ENCODE measurements at regions not wholly inside any gene's neighbourhood (a gene's known extent, or its start where the extent isn't known, plus 50 kb on each side); places are given as distances from the start of the nearest gene placed in this dataset.

- no peak overlapping the region for H3K4me3 Mint-ChIP-seq
- no peaks in the 10 kb centered on the region for H3K36me3 Mint-ChIP-seq (ENCODE audit: low read depth)
- no peak for DNase-seq
- H3K4me1 Mint-ChIP-seq (ENCODE audit: low read depth): no peaks in the 10 kb centered on the region
- no peaks in the 10 kb centered on the region for H3K27me3 Mint-ChIP-seq
- no peak overlapping the region for H3K27ac Mint-ChIP-seq
- H3K9me3 Mint-ChIP-seq: peaks cover 8% of the 10 kb centered on the region
Measured at GRCh38 chr5:62982348-62982747, 403.7 kb downstream of the LRRC70 start.

- H3K27ac Mint-ChIP-seq: no peak overlapping the region
- H3K9me3 Mint-ChIP-seq: peaks cover 2% of the 10 kb centered on the region
- H3K4me3 Mint-ChIP-seq: no peak overlapping the region
- no peaks in the 10 kb centered on the region for H3K36me3 Mint-ChIP-seq (ENCODE audit: low read depth)
- no peak for DNase-seq
- no peaks in the 10 kb centered on the region for H3K4me1 Mint-ChIP-seq (ENCODE audit: low read depth)
- H3K27me3 Mint-ChIP-seq: no peaks in the 10 kb centered on the region
Measured at GRCh38 chr5:62980884-62981283, 402.3 kb downstream of the LRRC70 start.

DNA sequence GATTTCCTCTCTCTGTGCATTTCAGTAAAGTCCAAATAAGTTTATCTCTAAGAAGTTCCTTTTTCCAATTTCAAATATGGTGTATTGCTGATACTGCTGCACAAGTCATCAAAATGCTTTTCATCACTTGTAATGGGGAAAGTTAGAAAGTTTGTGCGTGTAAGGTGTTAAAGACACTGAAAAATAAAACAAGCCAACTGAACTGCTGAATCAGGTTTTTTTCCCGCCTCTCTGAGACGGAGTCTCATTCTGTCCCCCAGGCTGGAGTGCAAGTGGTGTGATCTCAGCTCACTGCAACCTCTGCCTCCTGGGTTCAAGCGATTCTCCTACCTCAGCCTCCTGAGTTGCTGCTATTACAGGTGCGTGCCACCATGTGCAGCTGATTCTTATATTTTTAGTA lies 400.9 kb downstream of the LRRC70 start:
- Mint-ChIP-seq H3K36me3 (ENCODE audit: low read depth) (no peaks in the 10 kb centered on the region), H3K9me3 (peaks cover 2% of the 10 kb centered on the region), H3K4me3 (no peak overlapping the region), H3K27me3 (no peaks in the 10 kb centered on the region), H3K4me1 (ENCODE audit: low read depth) (no peaks in the 10 kb centered on the region), H3K27ac (no peak overlapping the region)
- DNase-seq: no peak

DNA sequence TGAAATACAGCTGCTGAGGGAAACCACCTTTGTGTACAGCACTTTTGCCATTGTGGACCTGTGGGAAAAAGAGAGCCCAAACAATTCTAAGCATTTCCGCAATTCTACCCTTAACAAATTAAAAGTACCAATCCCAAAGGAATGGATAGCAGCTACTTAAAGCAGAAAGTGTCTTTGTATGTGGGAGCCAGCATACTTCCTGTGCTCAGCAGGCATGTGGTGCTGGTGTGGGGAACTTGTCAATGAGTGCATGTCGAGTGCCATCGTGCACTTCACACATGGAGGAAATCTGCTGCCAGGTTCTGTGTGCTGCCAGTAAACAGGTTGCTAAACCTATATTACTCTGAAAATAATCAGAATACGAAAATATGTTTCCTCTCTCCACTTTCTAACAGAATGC lies 399.0 kb downstream of the LRRC70 start:
- no peaks in the 10 kb centered on the region for H3K4me1 Mint-ChIP-seq (ENCODE audit: low read depth)
- H3K4me3 Mint-ChIP-seq: no peak overlapping the region
- no peak for DNase-seq
- no peaks in the 10 kb centered on the region for H3K27me3 Mint-ChIP-seq
- H3K36me3 Mint-ChIP-seq (ENCODE audit: low read depth): no peaks in the 10 kb centered on the region
- no peak overlapping the region for H3K27ac Mint-ChIP-seq
- peaks cover 2% of the 10 kb centered on the region for H3K9me3 Mint-ChIP-seq

- Mint-ChIP-seq H3K36me3 (ENCODE audit: low read depth) (no peaks in the 10 kb centered on the region), H3K27me3 (no peaks in the 10 kb centered on the region), H3K4me3 (no peak overlapping the region), H3K9me3 (peaks cover 2% of the 10 kb centered on the region), H3K4me1 (ENCODE audit: low read depth) (no peaks in the 10 kb centered on the region), H3K27ac (no peak overlapping the region)
- DNase-seq: no peak
Measured at GRCh38 chr5:62974623-62975022, 396.0 kb downstream of the LRRC70 start.

DNA sequence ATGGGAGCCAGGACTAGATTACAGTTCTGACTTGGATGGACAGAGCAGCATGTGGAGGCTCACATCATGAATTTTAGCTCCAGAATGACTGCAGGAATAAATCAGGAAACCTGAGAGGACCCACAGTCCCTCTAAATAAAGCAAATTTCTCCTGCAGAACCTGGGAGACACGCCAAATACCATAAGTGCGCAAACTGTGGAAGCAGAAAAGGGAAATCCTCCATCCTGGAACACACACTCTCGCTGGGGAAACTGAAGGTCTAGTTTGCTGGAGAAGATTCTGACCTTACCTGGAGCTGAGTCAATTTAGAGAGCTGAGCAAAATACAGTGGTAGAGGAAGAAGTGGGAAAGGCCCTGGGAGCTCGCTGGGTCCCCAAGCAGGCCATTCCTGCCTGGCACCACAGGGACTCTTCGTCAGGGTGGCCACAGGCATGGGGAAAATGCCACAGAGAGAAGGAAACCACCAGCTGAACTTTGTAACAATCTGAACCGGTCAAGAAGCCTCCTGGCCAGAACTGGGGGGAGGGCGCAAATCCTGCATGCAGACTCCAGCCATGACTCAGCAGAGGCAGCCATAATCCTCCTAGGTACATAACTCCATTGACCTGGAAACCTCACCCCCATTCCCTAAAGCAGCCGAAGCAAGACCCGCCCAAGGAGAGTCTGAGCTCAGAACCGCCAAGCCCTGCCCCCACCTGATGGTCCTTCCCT lies 390.9 kb downstream of the LRRC70 start:
- no peaks in the 10 kb centered on the region for H3K4me1 Mint-ChIP-seq (ENCODE audit: low read depth)
- H3K9me3 Mint-ChIP-seq: peaks cover 11% of the 10 kb centered on the region
- no peak for DNase-seq
- no peaks in the 10 kb centered on the region for H3K27me3 Mint-ChIP-seq
- no peak overlapping the region for H3K27ac Mint-ChIP-seq
- H3K4me3 Mint-ChIP-seq: no peak overlapping the region
- H3K36me3 Mint-ChIP-seq (ENCODE audit: low read depth): no peaks in the 10 kb centered on the region

DNA sequence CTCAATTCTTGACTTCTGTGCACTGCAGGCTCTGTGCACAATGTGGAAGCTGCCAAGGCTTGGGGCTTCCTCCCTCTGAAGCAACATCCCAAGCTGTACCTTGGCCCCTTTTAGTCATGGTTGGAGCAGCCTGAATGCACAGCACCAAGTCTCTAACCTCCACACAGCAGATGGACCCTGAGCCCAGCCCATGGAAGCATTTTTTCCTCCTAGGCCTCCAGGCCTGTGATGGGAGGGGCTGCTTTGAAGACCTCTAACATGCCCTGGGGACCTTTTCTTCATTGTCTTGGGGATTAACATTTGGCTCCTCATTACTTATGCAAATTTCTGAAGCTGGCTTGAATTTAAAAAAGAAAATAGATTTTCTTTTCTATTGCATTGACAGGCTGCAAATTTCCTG lies 385.8 kb downstream of the LRRC70 start:
- Mint-ChIP-seq H3K27ac (no peak overlapping the region), H3K27me3 (no peaks in the 10 kb centered on the region), H3K9me3 (peaks cover 35% of the 10 kb centered on the region), H3K36me3 (ENCODE audit: low read depth) (no peaks in the 10 kb centered on the region), H3K4me1 (ENCODE audit: low read depth) (no peaks in the 10 kb centered on the region), H3K4me3 (no peak overlapping the region)
- no peak for DNase-seq

- no peaks in the 10 kb centered on the region for H3K27me3 Mint-ChIP-seq
- no peaks in the 10 kb centered on the region for H3K36me3 Mint-ChIP-seq (ENCODE audit: low read depth)
- H3K9me3 Mint-ChIP-seq: peaks cover 31% of the 10 kb centered on the region
- H3K27ac Mint-ChIP-seq: no peak overlapping the region
- DNase-seq: no peak
- H3K4me3 Mint-ChIP-seq: no peak overlapping the region
- no peaks in the 10 kb centered on the region for H3K4me1 Mint-ChIP-seq (ENCODE audit: low read depth)
Measured at GRCh38 chr5:62960781-62961180, 382.2 kb downstream of the LRRC70 start.

- Mint-ChIP-seq H3K9me3 (peaks cover 2% of the 10 kb centered on the region), H3K27ac (no peak overlapping the region), H3K27me3 (no peaks in the 10 kb centered on the region), H3K36me3 (ENCODE audit: low read depth) (no peaks in the 10 kb centered on the region), H3K4me3 (no peak overlapping the region), H3K4me1 (ENCODE audit: low read depth) (no peaks in the 10 kb centered on the region)
- no peak for DNase-seq
Measured at GRCh38 chr5:62956597-62956996, 378.0 kb downstream of the LRRC70 start.

- H3K27me3 Mint-ChIP-seq: no peaks in the 10 kb centered on the region
- H3K27ac Mint-ChIP-seq: no peak overlapping the region
- no peak for DNase-seq
- H3K4me3 Mint-ChIP-seq: no peak overlapping the region
- H3K36me3 Mint-ChIP-seq (ENCODE audit: low read depth): no peaks in the 10 kb centered on the region
- no peaks in the 10 kb centered on the region for H3K4me1 Mint-ChIP-seq (ENCODE audit: low read depth)
- H3K9me3 Mint-ChIP-seq: peaks cover 2% of the 10 kb centered on the region
Measured at GRCh38 chr5:62954578-62954977, 376.0 kb downstream of the LRRC70 start.

GRCh38 chr5:62948301-62948700 lies 369.7 kb downstream of the LRRC70 start:
- Mint-ChIP-seq H3K4me3 (no peak overlapping the region), H3K27me3 (no peaks in the 10 kb centered on the region), H3K4me1 (ENCODE audit: low read depth) (no peaks in the 10 kb centered on the region), H3K36me3 (ENCODE audit: low read depth) (no peaks in the 10 kb centered on the region), H3K9me3 (no peaks in the 10 kb centered on the region), H3K27ac (no peak overlapping the region)
- DNase-seq: no peak

- Mint-ChIP-seq H3K4me1 (ENCODE audit: low read depth) (no peaks in the 10 kb centered on the region), H3K36me3 (ENCODE audit: low read depth) (no peaks in the 10 kb centered on the region), H3K27me3 (no peaks in the 10 kb centered on the region), H3K9me3 (no peaks in the 10 kb centered on the region), H3K4me3 (no peak overlapping the region), H3K27ac (no peak overlapping the region)
- DNase-seq: no peak
Measured at GRCh38 chr5:62942384-62942783, 363.8 kb downstream of the LRRC70 start.

- Mint-ChIP-seq H3K4me3 (no peak overlapping the region), H3K27me3 (no peaks in the 10 kb centered on the region), H3K9me3 (no peaks in the 10 kb centered on the region), H3K4me1 (ENCODE audit: low read depth) (no peaks in the 10 kb centered on the region), H3K27ac (no peak overlapping the region), H3K36me3 (ENCODE audit: low read depth) (no peaks in the 10 kb centered on the region)
- DNase-seq: no peak
Measured at GRCh38 chr5:62938927-62939326, 360.3 kb downstream of the LRRC70 start.

GRCh38 chr5:62937661-62938558 lies 359.3 kb downstream of the LRRC70 start:
- Mint-ChIP-seq H3K27me3 (no peaks in the 10 kb centered on the region), H3K27ac (no peak overlapping the region), H3K9me3 (no peaks in the 10 kb centered on the region), H3K4me1 (ENCODE audit: low read depth) (no peaks in the 10 kb centered on the region), H3K36me3 (ENCODE audit: low read depth) (no peaks in the 10 kb centered on the region), H3K4me3 (no peak overlapping the region)
- no peak for DNase-seq

DNA sequence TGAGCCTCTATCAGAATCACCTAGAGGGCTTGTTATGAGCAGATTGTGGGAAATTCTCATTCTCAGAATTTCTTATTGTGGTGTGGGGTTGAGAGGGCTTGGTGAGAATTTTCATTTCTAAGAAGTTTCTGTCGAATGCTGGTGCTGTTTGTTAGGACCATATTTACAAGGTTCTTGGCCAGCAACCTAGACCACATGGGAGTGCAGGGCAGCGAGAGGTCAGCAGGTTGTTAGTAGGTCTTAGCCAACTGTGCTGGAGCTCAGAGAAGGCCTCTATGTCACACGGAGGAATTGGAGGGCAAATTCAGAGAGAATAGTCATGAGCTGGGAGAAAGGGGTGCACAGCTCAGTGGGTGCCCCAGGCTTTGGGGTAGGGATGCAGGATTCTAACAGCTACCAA lies 357.0 kb downstream of the LRRC70 start:
- Mint-ChIP-seq H3K27ac (no peak overlapping the region), H3K9me3 (no peaks in the 10 kb centered on the region), H3K4me3 (no peak overlapping the region), H3K4me1 (ENCODE audit: low read depth) (no peaks in the 10 kb centered on the region), H3K27me3 (no peaks in the 10 kb centered on the region), H3K36me3 (ENCODE audit: low read depth) (no peaks in the 10 kb centered on the region)
- no peak for DNase-seq
